HUES64 (cell line): ENCODE measurements at regions not wholly inside any gene's neighbourhood (a gene's known extent, or its start where the extent isn't known, plus 50 kb on each side); places are given as distances from the start of the nearest gene placed in this dataset.
"Not testable (repeated sequence)": the region's sequence is repeated elsewhere in the genome, so short reads cannot be mapped to it uniquely, and the experiment has no call there.

Experiments used
- H3K27ac ChIP-seq: 2 replicates; pipeline ENCODE4 v1.7.0; 2013; ENCODE audit warnings: low read depth, low read length, inconsistent platforms
- H3K27me3 ChIP-seq: 2 replicates; pipeline ENCODE4 v1.6.1; 2013; ENCODE audit warnings: mild to moderate bottlenecking, low read length; ENCODE audit not compliant: insufficient read depth
- H3K36me3 ChIP-seq: 2 replicates; pipeline ENCODE4 v1.6.1; 2013; ENCODE audit warnings: mild to moderate bottlenecking, low read length; ENCODE audit not compliant: insufficient read depth
- H3K4me1 ChIP-seq: 2 replicates; pipeline ENCODE4 v1.6.1; 2013; ENCODE audit warnings: mild to moderate bottlenecking, low read length, moderate library complexity; ENCODE audit not compliant: insufficient read depth
- H3K4me3 ChIP-seq: 2 replicates; pipeline ENCODE4 v1.5.1; 2013; ENCODE audit warnings: mild to moderate bottlenecking, low read length, moderate library complexity
- H3K9ac ChIP-seq: 2 replicates; pipeline ENCODE4 v1.6.1; 2013; ENCODE audit warnings: mild to moderate bottlenecking, low read depth, low read length
- H3K9me3 ChIP-seq: 2 replicates; pipeline ENCODE4 v1.6.1; 2013; ENCODE audit warnings: low read depth, low read length; ENCODE audit not compliant: insufficient read depth
- WGBS: fragments of 150-250, 120-280 bp; methylation state at CpG from one replicate; pipeline ENCODE4 v1.1.7; 2013; ENCODE audit warnings: missing lambda C conversion rate; 5-methylcytosine and 5-hydroxymethylcytosine counted together

DNA sequence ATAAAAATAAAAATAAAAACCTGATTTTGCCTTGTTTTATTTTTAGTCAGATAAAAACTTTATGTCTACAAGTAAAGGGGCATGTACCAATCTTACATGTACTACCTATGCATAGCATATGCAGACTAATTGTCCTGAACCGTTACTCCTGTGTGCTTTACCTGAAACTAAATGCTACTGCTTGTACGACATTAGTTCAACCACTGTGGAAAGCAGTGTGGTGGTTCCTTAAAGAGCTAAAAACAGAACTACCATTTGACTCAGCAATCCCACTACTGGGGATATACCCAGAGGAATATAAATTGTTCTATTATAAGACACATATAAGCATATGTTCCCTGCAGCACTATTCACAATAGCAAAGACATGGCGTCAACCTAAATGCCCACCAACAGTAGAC is 426.0 kb upstream of the PMFBP1 start:
- H3K9ac ChIP-seq: no peak overlapping the region
- no peaks in the 10 kb centered on the region for H3K27me3 ChIP-seq
- no peaks in the 10 kb centered on the region for H3K36me3 ChIP-seq
- no peaks in the 10 kb centered on the region for H3K4me1 ChIP-seq
- 96% methylated on average over 3 of the region's 3 CpGs for WGBS
- no peak overlapping the region for H3K4me3 ChIP-seq
- H3K27ac ChIP-seq: no peak overlapping the region
- no peaks in the 10 kb centered on the region for H3K9me3 ChIP-seq

GRCh38 chr16:72596373-72596772 is 424.4 kb upstream of the PMFBP1 start:
- WGBS: 89% methylated on average over 3 of the region's 3 CpGs
- H3K9me3 ChIP-seq: no peaks in the 10 kb centered on the region

DNA sequence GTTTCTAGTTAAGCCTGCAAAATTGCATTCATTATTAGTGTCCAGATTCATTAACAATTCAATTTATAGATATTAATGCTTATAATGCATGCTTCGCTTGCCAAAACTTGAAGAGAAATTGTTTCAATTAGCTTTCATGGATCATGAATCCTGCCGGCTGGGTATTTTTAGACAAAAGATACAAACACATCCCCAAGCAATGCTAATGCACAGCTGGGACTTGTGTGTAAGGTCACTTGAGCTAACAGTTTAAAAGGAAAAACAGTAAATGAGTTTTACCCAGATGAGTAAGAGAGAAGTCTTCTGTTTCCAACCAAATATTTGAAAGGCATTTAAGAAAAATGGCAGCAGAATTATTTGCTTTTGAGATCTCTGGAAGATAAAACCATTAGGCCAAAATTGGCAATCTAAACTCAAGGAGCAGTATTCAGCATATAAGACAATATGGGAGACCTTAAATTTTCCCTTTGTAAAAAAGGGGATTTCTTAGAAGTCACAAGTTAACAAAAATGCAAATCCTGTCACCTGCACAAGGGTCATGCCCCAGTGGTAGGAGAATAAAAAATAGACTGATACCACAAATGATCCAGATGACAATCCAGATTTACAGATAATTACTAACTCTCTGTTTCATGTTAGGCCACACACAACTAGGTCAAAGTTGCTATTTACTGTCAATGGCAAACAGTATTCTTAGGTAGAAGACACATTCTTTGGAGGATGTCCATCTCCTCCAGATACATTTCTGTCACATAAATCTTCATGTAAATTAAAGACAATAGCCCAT is 418.4 kb upstream of the PMFBP1 start:
- no peak overlapping the region for H3K4me3 ChIP-seq
- H3K9me3 ChIP-seq: no peaks in the 10 kb centered on the region
- WGBS: 100% methylated on average over 2 of the region's 2 CpGs
- H3K36me3 ChIP-seq: no peaks in the 10 kb centered on the region
- H3K27me3 ChIP-seq: no peaks in the 10 kb centered on the region
- no peak overlapping the region for H3K9ac ChIP-seq
- H3K4me1 ChIP-seq: no peaks in the 10 kb centered on the region
- no peak overlapping the region for H3K27ac ChIP-seq

More at GRCh38 chr16:72596373-72596772, 424.4 kb upstream of the PMFBP1 start:
- Histone ChIP-seq H3K27ac (no peak overlapping the region), H3K9ac (no peak overlapping the region), H3K4me3 (no peak overlapping the region), H3K36me3 (no peaks in the 10 kb centered on the region), H3K27me3 (no peaks in the 10 kb centered on the region), H3K4me1 (no peaks in the 10 kb centered on the region)

- WGBS: 100% methylated on average over 1 of the region's 2 CpGs
- H3K4me1 ChIP-seq: no peaks in the 10 kb centered on the region
- H3K27me3 ChIP-seq: no peaks in the 10 kb centered on the region
- H3K27ac ChIP-seq: no peak overlapping the region
- no peaks in the 10 kb centered on the region for H3K36me3 ChIP-seq
- H3K9me3 ChIP-seq: no peaks in the 10 kb centered on the region
- H3K4me3 ChIP-seq: no peak overlapping the region
- no peak overlapping the region for H3K9ac ChIP-seq
These were observed 416.6 kb upstream of the PMFBP1 start for GRCh38 chr16:72588551-72588950.

DNA sequence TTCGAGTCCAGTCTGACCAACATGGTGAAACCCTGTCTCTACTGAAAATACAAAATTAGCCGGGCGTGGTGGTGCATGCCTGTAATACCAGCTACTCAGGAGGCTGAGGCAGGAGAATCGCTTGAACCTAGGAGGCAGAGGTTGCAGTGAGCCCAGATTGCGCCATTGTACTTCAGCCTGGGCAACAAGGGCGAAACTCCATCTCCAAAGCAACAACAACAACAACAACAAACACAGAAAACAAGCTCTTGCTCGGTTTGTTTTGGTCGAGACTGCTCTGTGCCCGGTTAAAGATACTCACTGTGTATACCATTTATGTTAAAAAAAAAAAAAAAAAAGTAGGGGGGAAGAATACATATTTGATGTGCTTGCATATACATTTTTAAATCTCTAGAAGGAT is 406.1 kb upstream of the PMFBP1 start:
- H3K4me3 ChIP-seq, H3K27ac ChIP-seq, H3K4me1 ChIP-seq, H3K27me3 ChIP-seq, H3K9ac ChIP-seq, H3K9me3 ChIP-seq, H3K36me3 ChIP-seq: not testable (repeated sequence)
- WGBS: 98% methylated on average over 7 of the region's 9 CpGs

GRCh38 chr16:72576189-72576588 is 404.2 kb upstream of the PMFBP1 start:
- Histone ChIP-seq H3K9me3 (0 out of 2 replicates have a peak, but pooled peaks cover 3% of the 10 kb centered on the region), H3K9ac (no peak overlapping the region), H3K4me1 (no peaks in the 10 kb centered on the region), H3K27ac (no peak overlapping the region), H3K4me3 (no peak overlapping the region), H3K36me3 (no peaks in the 10 kb centered on the region), H3K27me3 (no peaks in the 10 kb centered on the region)
- 96% methylated on average over 3 of the region's 3 CpGs for WGBS

DNA sequence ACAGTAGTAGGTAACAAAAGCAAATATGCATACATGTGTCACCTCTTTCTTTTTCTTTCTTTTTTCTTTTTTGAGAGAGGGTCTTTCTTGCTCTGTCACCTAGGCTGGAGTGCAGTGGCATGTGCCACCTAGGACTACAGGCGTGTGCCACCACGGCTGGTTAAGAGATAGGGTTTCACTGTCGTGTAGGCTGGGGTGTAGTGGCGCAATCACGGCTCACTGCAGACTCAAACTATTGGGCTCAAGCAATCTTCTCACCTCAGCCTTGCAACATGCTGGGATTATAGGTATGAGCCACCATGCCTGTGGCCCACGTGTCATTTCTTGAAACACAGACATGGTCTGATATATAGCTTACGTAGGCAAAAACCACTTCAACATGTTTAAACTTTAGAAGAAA is 397.7 kb upstream of the PMFBP1 start:
- peaks cover 7% of the 10 kb centered on the region; the same call in 1 of the 2 replicates for H3K4me1 ChIP-seq

DNA sequence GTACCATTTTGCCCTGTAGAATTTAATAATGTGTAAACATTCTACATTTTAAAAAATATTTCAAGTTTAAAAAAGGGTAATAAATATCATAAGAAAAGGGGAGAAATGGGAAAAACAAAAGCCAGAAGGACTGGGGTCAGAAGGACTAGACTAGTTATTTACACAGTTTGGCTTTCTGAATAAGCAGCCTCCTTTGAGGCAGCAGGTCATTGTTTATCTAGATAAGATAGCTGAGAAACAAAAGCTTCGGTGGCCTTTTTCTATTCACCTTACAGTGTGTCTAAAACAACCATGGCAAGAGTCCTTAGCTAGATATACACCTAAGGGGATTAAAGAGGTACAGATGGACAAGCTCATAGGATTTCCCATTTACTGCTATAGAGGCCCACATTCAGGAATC is 396.5 kb upstream of the PMFBP1 start:
- H3K4me1 ChIP-seq: peaks cover 7% of the 10 kb centered on the region; the same call in 1 of the 2 replicates
- H3K9ac ChIP-seq: no peak overlapping the region
- no CpG with 5 or more reads among the region's 1 CpG for WGBS
- H3K27ac ChIP-seq: no peak overlapping the region
- H3K27me3 ChIP-seq: no peaks in the 10 kb centered on the region
- no peaks in the 10 kb centered on the region for H3K9me3 ChIP-seq
- H3K4me3 ChIP-seq: no peak overlapping the region
- H3K36me3 ChIP-seq: no peaks in the 10 kb centered on the region

More for the DNA sequence above, 397.7 kb upstream of the PMFBP1 start:
- no peak overlapping the region for H3K9ac ChIP-seq
- no peak overlapping the region for H3K27ac ChIP-seq
- no peaks in the 10 kb centered on the region for H3K9me3 ChIP-seq
- WGBS: 89% methylated on average over 7 of the region's 7 CpGs
- no peaks in the 10 kb centered on the region for H3K27me3 ChIP-seq
- no peak overlapping the region for H3K4me3 ChIP-seq
- no peaks in the 10 kb centered on the region for H3K36me3 ChIP-seq

- Histone ChIP-seq H3K27me3 (no peaks in the 10 kb centered on the region), H3K4me3 (no peak overlapping the region), H3K36me3 (no peaks in the 10 kb centered on the region), H3K27ac (no peak overlapping the region), H3K9me3 (no peaks in the 10 kb centered on the region), H3K9ac (no peak overlapping the region), H3K4me1 (peaks cover 7% of the 10 kb centered on the region; the same call in 1 of the 2 replicates)
- 63% methylated on average over 1 of the region's 1 CpG for WGBS
These were observed 394.2 kb upstream of the PMFBP1 start for GRCh38 chr16:72566174-72566573.

DNA sequence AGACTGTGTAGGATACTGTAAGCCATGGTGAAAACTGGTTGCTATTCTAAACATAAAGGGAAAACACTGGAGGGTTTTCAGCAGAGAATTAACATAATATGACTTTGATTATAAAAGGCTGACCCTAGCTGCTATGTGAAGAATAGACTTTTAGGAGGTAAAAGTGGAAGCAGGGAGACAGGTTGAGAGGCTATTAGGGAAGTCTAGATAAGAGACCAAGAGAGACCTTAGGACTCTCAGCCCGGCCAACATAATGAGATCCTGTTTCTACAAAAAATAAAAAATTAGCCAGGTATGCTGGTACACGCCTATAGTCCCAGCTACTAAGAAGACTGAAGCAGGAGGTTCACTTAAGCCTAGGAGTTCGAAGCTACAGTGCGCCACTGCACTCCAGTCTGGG is 393.2 kb upstream of the PMFBP1 start:
- Histone ChIP-seq H3K9me3 (no peaks in the 10 kb centered on the region), H3K4me1 (peaks cover 7% of the 10 kb centered on the region; the same call in 1 of the 2 replicates), H3K36me3 (no peaks in the 10 kb centered on the region), H3K4me3 (no peak overlapping the region), H3K9ac (no peak overlapping the region), H3K27ac (no peak overlapping the region), H3K27me3 (no peaks in the 10 kb centered on the region)
- WGBS: 93% methylated on average over 4 of the region's 4 CpGs

DNA sequence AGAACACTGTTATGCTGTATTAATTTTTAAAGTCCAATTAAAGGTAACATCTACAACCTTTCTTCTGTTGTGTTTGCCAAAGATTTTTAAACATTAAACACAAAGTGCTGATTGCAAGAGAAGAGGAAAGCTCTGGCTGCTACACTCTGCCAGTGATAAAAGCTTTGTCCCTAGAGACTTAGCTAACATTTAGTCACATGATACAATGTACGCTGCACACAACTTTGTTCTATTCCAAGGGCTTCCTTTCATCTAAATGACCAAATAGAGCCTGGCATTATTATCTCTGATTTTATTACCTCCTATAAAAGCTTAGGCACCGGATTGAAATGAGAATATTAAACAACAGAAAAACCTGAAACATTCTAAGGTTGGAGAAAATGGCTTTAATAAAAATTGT is 388.7 kb upstream of the PMFBP1 start:
- no peaks in the 10 kb centered on the region for H3K4me1 ChIP-seq
- no peaks in the 10 kb centered on the region for H3K27me3 ChIP-seq
- H3K9me3 ChIP-seq: no peaks in the 10 kb centered on the region
- H3K9ac ChIP-seq: no peak overlapping the region
- H3K36me3 ChIP-seq: no peaks in the 10 kb centered on the region
- no peak overlapping the region for H3K4me3 ChIP-seq
- 88% methylated on average over 2 of the region's 2 CpGs for WGBS
- H3K27ac ChIP-seq: no peak overlapping the region

GRCh38 chr16:72558501-72558900 is 386.5 kb upstream of the PMFBP1 start:
- no peaks in the 10 kb centered on the region for H3K36me3 ChIP-seq
- no peaks in the 10 kb centered on the region for H3K27me3 ChIP-seq
- H3K4me1 ChIP-seq: no peaks in the 10 kb centered on the region
- H3K4me3 ChIP-seq: no peak overlapping the region
- no peak overlapping the region for H3K27ac ChIP-seq
- H3K9me3 ChIP-seq: no peaks in the 10 kb centered on the region
- H3K9ac ChIP-seq: no peak overlapping the region
- WGBS: 96% methylated on average over 5 of the region's 5 CpGs
